CD4-positive, alpha-beta T cell treated with Interleukin-4 for 4 hours (primary cell): ENCODE measurements at regions not wholly inside any gene's neighbourhood (a gene's known extent, or its start where the extent isn't known, plus 50 kb on each side); places are given as distances from the start of the nearest gene placed in this dataset.

ENCODE experiments used
- DNase-seq: peaks from one replicate; pipeline ENCODE4 v3.0.0-alpha.2; 2020

DNA sequence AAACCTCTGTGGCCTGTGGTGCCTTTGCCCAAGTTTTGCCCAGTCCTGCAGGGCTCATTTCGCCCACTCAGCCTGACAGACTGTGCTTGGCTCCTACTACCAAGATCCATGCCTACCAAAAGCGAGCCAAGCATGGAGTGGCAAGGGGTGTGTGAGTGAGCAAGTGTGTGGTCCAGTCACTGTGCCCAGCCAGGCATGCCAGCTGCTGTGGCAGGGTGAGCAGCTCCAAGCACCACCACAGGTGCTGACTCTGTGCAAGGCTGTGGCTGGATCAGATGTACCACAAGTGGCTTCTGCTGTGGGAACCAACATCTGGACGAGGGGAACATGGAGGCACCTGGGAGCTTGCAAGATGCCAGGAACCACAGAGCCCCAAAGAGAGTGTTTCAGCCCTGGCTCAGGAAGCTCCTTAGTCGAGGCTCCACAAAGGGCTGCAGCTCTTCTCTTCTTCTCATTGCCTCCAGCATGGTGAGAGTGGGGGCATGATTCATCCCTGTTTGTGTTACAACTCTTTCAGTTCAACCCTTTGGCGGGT is 1564.2 kb upstream of the MIR17HG start:
- DNase-seq: no peak

DNA sequence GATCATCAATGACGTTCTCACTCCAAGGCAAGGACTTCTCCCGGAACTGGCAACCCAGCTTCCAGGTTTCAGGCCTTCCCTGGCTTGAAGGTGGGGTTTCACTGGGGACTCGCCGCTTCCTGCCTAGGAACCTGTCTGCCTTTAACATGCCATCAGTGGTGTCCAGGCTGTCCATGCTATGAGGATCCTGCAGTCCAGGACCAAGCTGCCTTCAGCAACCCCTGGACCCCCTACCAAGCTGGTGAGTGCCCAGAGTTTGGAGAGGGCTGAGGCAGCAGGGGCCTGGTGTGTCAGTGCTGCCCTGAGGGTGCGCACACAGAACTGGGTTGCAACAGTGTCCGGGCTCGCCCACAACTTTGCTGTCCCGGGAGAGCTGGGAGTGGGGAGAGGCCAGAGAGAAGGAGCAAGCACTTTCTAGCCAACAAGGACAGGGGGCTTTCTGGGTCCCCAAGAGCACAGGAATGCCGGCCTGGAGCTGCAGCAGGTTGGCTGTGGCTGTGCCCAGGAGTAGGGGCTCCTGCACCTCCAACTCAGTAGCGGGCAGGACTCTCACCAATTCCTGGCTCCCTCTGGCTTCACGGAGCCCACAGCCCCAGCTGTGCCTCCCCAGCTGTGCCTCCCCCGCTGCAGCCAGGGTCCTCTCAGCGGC is 1563.2 kb upstream of the MIR17HG start:
- DNase-seq: no peak

DNA sequence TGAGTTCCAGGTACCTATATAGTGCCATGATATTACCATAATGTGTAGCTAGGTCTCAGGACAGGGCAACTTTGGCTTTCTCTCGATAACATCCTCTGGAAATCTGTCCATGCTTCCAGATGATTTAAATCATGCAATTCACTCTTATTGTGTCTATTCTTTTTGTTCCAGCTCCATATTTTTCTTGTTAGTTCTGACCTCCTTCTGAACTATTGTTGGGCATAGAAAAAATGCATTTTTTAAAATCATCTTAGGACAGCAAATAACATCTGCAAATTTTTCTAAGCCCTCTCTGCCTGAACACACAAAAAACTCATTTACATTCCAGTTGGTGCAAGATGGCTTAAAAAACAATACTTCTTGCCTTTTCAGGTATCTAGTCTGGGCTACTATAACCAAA is 1561.0 kb upstream of the MIR17HG start:
- no peak for DNase-seq

DNA sequence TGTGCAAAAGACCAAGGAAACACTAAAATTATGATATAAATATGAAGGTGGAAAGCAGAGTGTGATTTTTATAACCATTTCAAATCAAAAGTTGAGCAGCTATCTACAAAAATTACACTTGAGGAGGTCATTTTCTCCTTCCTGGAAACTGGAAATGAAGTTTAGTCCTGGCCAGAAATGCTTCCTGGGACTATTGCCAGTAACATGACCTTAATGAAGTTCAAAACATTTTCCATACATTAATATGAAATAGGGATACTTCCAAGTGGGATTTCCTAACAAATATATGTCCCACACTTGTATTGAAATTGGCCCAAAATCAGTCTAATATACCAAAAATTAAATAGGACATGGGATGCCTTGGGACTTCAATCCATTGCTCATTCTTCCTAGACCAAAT is 1556.8 kb upstream of the MIR17HG start:
- DNase-seq: no peak

DNA sequence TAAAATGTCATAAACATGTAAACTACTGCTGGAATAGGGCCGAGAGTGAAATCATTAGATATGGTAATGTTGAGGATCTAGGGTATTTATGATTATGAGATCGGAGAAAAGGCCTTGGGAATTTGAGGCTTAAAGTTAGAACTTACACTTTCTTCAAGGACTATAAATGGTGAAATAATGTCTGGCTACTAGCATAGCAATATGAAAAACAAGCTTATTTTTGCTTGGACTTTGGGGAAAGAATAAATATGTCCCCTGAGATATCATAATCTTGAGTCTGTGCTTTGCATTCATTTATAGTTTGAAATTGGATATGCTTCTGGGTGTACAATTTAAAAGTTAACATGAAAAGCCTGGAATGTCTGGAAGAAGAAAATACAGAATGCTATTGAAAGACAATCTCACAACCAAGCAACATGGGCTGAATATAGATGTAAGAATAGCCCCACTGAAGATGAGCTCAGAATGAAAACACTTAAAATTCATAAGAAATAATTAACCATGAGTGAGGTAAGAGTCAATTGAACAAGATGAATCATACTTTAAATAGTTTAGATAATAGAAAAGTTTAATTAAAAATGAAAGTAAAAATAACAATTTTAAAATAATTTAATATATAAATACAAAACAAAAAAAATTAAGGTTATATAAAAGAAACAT is 1555.4 kb upstream of the MIR17HG start:
- no peak for DNase-seq

DNA sequence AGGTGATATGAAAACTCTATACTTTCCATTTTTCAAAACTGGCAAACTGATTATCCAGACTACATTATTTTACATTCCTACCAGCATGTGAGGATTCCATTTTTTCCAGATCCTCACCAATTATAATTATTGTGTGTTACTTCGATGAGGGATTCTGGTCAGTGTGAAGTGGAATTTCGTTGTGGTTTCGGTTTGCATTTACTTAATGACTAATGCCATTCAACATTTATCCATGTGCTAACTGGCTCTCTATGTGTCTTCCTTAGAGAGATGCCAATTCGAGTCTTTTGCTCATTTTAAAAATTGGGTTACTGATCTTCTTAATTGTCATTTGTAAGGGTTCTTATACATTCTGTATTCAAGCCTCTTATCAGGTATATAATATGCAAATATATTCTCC is 1551.3 kb upstream of the MIR17HG start:
- no peak for DNase-seq

DNA sequence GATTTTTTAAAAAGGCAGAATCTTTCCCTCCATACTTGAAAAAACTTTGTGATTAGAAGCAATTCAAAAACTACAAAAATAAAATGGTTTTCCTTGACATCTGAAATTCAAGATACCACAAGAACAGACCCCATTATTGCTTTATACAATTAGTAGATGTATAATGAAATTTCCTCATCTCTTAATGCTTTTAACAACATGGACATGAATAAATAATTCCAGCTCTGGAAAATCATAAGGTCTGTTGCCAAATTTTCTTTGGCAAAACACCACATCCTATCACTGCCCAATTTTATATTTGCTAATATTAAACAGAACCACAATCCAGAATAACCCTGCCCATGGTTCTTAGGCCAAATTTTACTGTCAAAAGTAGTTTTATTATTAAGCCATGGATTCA is 1543.6 kb upstream of the MIR17HG start:
- no peak for DNase-seq

DNA sequence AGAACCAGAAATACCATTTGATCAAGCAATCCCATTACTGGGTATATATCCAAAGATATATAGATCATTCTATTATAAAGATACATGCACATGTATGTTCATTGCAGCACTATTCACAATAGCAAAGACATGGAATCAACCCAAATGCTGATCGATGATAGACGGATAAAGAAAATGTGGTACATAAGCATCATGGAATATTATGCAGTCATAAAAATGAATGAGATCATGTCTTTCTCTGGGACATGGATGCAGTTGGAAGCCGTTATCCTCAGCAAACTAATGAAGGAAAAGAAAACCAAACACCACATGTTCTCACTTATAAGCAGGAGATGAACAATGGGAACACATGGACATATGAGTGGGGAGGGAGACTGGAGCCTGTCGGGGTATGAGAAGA is 1540.9 kb upstream of the MIR17HG start:
- no peak for DNase-seq

DNA sequence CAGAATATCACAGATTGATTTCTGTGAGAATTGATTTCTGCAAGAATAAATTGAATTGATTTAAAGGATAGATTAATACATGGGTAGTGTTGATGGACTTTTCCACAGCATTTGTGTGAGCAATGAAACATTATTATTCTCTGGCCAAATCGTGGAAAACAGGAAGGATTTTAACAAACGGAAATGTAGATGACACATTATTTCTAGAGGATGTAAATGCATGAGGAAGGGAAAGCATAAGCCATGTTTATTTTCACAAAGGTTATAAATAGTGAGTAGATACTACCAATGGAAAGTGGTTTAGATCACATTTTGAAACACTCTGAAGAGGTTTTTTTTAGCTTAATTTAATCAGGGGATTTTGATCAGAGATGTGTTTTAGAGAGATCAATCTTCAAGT is 1534.6 kb upstream of the MIR17HG start:
- DNase-seq: no peak

DNA sequence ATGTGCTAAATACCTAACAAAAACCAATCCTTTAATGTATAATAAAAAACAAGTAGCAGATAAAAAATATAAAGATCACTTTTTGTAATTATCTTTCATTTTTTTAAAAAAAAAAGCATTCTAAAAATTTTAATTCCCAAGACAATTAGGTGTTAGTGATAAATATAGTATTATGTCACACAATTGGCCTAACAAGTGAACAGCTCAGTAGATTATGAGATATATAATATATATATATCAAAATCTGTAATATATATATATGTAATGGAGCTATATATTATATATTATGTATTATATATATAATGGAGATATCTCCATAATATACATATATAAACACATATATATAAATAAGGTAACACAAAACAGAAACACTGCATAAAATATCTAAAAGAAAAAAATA is 1531.1 kb upstream of the MIR17HG start:
- DNase-seq: no peak

DNA sequence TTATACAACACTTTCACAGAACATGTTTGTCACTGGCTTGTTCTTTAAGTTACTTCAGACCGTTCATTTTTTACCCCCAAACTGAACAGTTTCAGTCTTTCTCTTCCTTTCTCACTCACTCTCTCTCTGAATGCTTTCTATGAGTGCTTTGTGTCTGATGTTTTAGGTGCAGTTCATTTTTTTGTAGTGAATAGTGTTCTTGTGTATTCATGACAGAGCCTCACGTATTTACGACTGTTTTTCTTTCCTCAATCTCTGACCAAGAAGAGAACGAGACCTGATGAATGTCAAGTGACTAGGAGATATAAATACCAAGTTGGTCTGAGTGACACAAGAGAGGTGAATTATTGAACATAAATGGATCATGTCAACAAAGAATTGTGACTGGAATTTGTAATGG is 1525.0 kb upstream of the MIR17HG start:
- no peak for DNase-seq

DNA sequence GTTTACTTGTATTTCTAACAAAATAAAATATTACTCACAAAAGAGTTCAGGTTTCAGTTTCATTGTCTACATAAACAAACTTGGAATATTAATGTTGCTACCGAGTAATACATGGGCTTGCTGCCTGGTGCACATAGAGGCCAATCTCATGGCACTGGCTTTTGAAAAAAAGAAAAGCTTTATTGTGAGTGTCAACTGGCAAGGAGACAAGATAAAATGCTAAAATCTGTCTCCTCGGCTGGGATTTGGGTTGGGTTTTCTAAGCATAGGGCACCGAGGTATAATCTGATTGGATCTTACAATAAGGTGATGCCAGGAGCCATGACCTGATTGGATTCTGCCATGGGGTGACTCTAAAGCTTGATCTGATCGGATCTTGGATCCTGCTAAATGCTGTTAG is 1519.9 kb upstream of the MIR17HG start:
- no peak for DNase-seq

DNA sequence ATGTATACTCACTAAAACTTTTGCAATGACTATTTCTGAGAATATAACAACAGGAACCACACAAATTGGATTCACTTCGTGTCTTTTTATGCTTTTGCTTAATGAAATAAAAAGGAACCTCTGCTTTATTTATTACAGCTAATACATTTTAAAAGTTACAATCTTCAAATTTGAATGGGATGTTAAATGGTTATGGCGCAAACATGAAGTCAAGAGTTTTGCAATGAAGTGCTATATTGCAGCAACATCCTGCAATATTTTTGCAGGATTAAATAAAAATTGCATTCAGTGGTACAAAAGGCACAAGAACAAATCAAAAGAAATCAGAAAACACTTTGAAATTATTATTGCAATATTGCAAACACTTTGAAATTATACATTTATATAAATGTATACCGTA is 1519.0 kb upstream of the MIR17HG start:
- no peak for DNase-seq

DNA sequence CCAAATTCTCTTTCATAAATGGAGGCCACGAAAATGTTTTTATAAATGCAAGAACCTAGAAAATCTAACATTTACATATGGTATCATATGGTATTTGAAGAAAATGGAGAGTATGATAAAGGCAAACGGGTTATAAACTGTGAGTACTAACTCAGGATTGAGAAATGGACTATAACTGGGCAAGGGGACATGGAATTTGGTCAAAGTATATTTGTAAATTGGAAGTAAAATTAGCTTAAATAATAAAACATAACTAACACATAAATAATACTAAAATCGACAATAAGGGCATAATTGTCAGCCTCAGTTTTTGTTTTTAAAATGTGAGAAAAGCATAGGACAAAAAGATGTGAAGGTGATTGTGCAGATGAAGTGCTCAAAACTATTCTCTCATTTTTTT is 1516.3 kb upstream of the MIR17HG start:
- no peak for DNase-seq

DNA sequence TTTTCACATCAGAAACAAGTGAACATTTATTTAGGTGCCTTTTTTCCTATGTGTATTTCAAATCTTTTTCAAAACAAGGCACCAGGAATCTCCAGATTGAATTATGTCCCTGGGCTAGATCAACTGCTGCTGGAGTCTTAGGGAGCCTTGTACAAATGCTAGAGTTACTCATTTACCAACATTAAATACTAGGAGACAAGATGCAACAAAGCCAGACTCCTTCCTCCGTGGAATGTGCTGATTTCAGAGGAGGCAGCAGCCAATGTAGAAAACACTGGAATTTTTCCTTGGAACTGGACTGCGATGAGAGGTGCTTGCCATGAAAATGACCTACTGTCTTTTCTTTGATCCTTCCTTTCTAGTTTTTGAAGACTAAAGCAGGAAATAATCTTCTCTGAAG is 1514.7 kb upstream of the MIR17HG start:
- no peak for DNase-seq

DNA sequence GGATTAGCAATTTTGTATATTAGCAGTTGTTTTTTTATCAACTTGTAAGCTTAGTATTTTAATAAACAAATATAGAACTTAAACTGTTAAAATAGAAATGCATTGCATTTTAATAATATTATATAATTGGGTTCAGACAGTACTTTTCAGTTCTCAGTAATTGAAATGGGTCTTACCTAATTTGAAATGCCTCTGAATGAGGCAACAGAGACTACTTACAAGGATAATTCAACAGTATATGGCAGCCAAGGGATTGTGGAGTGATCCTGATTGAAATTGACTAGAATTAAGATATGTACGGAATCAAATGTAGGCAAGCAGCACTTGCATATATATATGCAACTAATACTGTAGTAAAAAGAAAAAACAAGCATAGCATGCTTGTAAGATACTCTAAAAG is 1503.9 kb upstream of the MIR17HG start:
- no peak for DNase-seq

DNA sequence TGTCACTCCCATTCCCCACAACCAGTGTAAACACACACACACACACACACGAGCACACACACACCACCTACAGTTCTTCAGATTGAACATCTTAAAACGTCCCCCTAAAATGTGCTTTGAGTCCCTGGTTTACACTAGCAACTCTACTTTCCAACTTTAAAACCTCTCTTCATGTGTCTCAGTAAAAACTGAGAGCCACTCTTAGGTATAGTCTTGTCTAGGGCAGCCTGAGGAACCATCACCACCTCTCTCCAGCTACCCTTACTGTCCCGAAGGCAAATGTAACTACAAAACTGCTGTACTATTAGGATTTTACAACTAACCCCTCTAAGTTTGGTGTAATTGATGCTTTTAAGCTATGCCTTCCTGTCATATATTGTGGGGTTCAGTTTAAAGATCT is 1501.6 kb upstream of the MIR17HG start:
- DNase-seq: no peak

DNA sequence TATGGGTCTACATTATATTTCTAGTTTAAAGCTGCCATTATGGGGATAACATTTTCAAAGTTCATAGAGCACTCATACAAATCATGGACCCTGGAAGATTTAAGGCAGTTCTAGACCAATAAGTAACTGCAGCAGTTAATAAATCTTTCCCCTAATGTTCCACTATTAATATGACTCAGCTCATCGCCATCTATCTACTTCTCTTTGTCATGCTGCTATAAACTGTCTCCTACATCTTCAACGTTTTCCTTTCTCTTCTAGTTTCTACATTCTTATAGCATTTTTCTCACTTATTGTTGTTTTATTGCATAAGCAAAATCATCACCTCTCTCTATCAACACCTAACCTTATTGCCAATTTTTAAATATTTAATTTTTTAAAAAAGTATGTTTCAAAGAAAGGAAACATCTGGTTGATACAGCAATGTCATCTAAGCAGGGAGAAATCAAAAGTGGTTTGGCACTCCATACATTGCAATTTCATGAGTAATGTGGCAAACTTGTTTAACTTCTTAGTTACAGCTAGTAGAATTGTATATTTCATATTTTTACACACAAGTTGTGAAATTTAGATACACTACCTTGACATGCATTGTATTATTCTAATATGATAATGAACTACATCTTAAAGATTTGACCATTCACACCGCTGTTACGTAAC is 1500.4 kb upstream of the MIR17HG start:
- no peak for DNase-seq

DNA sequence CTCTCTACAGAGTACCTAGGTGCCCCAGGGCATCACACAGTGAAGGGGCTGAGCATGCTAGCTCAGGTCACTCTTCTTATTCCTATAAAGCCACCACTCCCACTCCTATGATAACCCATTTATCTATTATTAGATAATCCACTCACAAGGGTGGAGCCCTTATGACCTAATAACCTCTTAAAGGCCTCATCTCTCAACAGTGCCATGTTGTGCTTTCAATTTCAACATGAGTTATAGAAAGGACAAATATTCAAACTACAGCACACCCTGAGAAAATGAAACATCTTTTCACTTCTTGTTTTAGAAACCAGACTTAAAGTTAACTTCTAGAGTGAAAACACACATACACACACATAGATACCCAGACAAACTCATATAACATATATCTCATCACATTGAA is 1494.9 kb upstream of the MIR17HG start:
- no peak for DNase-seq

DNA sequence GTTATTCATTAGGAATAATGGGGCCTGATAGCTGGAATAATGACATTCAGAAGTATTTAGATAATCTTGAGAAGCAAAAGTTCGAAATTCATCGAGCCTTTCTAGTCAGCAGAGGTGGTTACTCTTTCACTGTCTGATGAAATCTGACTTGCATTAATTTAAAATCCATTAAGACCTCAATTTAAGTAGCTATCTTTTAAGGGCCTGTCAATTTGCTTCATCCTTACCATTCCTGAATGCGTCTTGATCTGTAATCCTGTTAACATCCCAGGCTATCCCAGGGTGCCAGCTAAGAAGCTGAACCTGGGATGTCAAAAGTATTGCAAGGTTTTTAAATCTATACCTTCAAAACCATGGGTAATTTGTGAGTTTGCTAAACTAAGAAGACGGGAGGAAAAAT is 1491.0 kb upstream of the MIR17HG start:
- no peak for DNase-seq

DNA sequence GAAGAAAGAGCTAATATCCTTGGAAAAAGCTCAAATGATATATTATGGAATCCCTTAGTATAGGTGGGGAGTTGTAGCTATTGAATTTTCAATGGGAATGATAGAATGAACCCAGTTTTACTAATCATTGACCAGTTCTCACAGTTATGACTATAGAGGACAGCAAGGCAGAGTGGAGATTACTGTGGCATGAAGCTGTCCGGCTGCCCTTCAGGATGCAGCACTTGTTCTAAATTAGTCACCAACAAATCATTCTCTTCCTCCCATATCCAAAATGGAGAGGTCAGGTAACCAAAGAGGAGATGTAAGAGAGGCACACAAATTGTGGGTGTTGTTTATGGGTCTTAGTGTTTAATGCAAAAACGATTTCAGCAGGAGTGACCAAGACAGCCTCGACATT is 1490.0 kb upstream of the MIR17HG start:
- DNase-seq: no peak

DNA sequence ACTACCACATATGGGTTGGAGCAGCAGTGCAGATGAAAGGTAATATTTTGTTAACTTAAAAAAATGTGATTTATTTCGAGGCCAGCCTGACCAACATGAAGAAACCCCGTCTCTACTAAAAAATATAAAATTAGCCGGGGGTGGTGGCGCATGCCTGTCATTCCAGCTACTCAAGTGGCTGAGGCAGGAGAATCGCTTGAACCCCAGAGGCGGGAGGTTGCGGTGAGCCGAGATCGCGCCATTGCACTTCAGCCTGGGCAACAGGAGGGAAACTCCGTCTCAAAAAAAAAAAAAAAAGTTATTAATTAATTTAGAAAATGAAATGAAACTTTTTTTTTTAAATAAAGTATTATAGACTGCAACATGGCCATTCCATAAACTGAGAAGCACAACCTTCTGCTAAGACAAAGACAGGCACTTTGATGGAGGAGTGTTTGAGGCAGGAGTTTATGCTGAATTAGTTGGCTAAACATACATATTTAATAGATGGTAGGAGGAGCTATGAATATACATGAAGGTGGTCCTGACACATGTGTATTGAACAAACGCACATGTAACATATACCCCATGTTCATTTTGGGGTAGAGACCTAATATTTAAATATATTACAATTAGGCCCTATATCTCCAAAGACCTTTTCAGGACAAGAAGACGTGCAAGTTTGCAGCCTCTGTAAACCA is 1485.3 kb upstream of the MIR17HG start:
- no peak for DNase-seq

DNA sequence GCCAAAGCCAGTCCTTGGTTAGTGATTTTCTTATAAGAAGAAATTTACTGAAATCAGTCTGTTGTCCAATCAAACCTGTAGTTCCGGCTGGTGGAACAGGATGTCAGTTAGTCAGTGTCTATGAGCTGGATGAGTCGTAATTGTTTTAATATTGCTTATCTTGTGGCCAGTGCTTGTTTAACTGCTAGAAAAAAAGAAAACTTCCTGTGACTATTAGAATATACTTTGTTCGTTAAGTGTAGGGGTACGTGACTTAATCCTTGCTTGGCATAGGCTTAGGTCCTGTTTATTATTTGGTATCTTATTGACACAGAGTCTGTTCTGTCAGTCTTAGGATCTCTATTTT is 1484.8 kb upstream of the MIR17HG start:
- DNase-seq: no peak
